ENCODE measurements at regions not wholly inside any gene's neighbourhood (a gene's known extent, or its start where the extent isn't known, plus 50 kb on each side); places are given as distances from the start of the nearest gene placed in this dataset.

DNA sequence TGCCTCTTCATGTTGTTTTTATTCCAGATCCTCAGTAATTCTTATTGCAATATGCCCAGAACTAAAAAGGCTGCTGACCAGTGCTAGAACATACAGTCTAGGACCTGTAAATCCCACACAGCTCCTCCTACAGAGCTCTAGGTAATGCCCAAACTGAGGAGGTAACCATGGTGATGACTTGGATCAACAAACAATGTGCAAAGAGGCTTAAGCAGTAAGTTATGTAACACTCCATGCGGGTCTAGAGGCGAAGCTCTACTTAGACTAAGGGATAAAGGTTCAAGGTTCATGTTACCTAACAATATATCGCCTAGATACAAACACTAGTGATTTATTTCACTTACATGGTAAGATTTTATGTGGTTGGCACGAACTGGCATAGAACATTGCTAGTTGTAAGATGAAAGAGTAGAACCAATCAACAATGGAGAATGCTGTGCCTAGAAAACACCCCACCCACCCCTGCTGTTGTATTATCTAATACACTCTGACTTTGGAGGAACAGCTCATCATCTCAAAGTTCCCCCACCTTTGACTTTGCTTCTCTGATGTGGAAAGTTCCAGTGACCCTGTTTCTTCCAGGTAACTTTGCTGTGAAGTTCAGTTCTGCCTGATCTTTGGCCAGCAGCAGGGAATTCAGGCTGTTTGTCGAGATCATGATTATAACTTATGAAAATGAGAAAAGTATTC is 242.4 kb downstream of the ALDH8A1 start:
- Histone ChIP-seq H3K27ac (replicated peaks) (no peak overlapping the region), H3K27me3 (ENCODE audit: insufficient read depth, poor library complexity, severe bottlenecking) (peaks cover 11% of the 10 kb centered on the region), H3K4me3 (replicated peaks; ENCODE audit: insufficient read depth, low read length) (no peak overlapping the region)
- no peak for DNase-seq (ENCODE audit: low read depth in 1 of 2, low spot score in 1 of 2)
- TF ChIP-seq SPI1 (IDR thresholded peaks at IDR 0.05; ENCODE audit: borderline replicate concordance, low read depth) (no peak), GABPA (IDR thresholded peaks at IDR 0.05; ENCODE audit: low read depth) (no peak), REST (IDR thresholded peaks at IDR 0.05; ENCODE audit: insufficient replicate concordance, low read depth) (no peak), POLR2AphosphoS5 (IDR thresholded peaks at IDR 0.05; ENCODE audit: low read depth) (no peak)
- TF ChIP-seq, protein P1, sequence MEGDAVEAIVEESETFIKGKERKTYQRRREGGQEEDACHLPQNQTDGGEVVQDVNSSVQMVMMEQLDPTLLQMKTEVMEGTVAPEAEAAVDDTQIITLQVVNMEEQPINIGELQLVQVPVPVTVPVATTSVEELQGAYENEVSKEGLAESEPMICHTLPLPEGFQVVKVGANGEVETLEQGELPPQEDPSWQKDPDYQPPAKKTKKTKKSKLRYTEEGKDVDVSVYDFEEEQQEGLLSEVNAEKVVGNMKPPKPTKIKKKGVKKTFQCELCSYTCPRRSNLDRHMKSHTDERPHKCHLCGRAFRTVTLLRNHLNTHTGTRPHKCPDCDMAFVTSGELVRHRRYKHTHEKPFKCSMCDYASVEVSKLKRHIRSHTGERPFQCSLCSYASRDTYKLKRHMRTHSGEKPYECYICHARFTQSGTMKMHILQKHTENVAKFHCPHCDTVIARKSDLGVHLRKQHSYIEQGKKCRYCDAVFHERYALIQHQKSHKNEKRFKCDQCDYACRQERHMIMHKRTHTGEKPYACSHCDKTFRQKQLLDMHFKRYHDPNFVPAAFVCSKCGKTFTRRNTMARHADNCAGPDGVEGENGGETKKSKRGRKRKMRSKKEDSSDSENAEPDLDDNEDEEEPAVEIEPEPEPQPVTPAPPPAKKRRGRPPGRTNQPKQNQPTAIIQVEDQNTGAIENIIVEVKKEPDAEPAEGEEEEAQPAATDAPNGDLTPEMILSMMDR (IDR thresholded peaks at IDR 0.05; ENCODE audit: insufficient read depth, low read length), result no peak

DNA sequence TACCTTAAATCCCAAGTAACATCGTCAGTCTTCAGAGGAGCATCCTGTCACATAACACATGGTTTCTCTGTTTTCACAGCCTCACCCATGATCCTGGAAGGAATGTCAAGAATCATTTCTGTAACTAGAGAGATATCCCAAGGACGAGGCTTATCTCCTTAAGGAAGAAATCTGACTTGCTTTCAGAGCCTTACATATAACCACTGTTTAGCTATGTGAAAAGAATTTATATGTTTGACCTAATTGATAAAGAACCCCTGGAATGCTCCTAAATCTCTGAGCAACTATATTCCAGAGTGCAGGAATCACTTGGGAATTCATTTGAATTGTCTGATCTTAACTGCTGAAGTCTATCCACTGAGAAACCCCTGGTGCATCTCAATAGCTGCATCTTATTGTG is 243.1 kb downstream of the ALDH8A1 start:
- DNase-seq (ENCODE audit: low read depth in 1 of 2, low spot score in 1 of 2), result no peak
- TF ChIP-seq, protein P1 (IDR thresholded peaks at IDR 0.05; ENCODE audit: insufficient read depth, low read length), result no peak
- TF ChIP-seq REST (IDR thresholded peaks at IDR 0.05; ENCODE audit: insufficient replicate concordance, low read depth) (no peak), GABPA (IDR thresholded peaks at IDR 0.05; ENCODE audit: low read depth) (no peak), POLR2AphosphoS5 (IDR thresholded peaks at IDR 0.05; ENCODE audit: low read depth) (no peak), SPI1 (IDR thresholded peaks at IDR 0.05; ENCODE audit: borderline replicate concordance, low read depth) (no peak)

GRCh38 chr6:134706153-134706552 is 243.7 kb downstream of the ALDH8A1 start:
- DNase-seq (ENCODE audit: low read depth in 1 of 2, low spot score in 1 of 2), result no peak
- Histone ChIP-seq H3K4me3 (replicated peaks; ENCODE audit: insufficient read depth, low read length) (no peak overlapping the region), H3K27ac (replicated peaks) (no peak overlapping the region), H3K27me3 (ENCODE audit: insufficient read depth, poor library complexity, severe bottlenecking) (peaks cover 11% of the 10 kb centered on the region)
- no peak for TF ChIP-seq REST (IDR thresholded peaks at IDR 0.05; ENCODE audit: insufficient replicate concordance, low read depth)
- no peak for TF ChIP-seq GABPA (IDR thresholded peaks at IDR 0.05; ENCODE audit: low read depth)
- no peak for TF ChIP-seq POLR2AphosphoS5 (IDR thresholded peaks at IDR 0.05; ENCODE audit: low read depth)
- TF ChIP-seq, protein P1 (IDR thresholded peaks at IDR 0.05; ENCODE audit: insufficient read depth, low read length), result no peak
- TF ChIP-seq SPI1 (IDR thresholded peaks at IDR 0.05; ENCODE audit: borderline replicate concordance, low read depth), result no peak

More for the DNA sequence above, 243.1 kb downstream of the ALDH8A1 start:
- peaks cover 11% of the 10 kb centered on the region for H3K27me3 ChIP-seq (ENCODE audit: insufficient read depth, poor library complexity, severe bottlenecking)
- H3K27ac ChIP-seq (replicated peaks), result no peak overlapping the region
- no peak overlapping the region for H3K4me3 ChIP-seq (replicated peaks; ENCODE audit: insufficient read depth, low read length)

Data from HL-60 (cell line).